ENCODE measurements at regions not wholly inside any gene's neighbourhood (a gene's known extent, or its start where the extent isn't known, plus 50 kb on each side); places are given as distances from the start of the nearest gene placed in this dataset.

- TF ChIP-seq CTCF (conservative IDR thresholded peaks at IDR 0.05; ENCODE audit: low read length) (peak; percentile 71), EZH2phosphoT487 (IDR thresholded peaks at IDR 0.05; ENCODE audit: borderline replicate concordance, low read depth, low read length) (no peak)
These were observed 138.1 kb downstream of the ATPSCKMT start for GRCh38 chr5:10111571-10111970.
